ENCODE measurements at regions not wholly inside any gene's neighbourhood (a gene's known extent, or its start where the extent isn't known, plus 50 kb on each side); places are given as distances from the start of the nearest gene placed in this dataset.

DNA sequence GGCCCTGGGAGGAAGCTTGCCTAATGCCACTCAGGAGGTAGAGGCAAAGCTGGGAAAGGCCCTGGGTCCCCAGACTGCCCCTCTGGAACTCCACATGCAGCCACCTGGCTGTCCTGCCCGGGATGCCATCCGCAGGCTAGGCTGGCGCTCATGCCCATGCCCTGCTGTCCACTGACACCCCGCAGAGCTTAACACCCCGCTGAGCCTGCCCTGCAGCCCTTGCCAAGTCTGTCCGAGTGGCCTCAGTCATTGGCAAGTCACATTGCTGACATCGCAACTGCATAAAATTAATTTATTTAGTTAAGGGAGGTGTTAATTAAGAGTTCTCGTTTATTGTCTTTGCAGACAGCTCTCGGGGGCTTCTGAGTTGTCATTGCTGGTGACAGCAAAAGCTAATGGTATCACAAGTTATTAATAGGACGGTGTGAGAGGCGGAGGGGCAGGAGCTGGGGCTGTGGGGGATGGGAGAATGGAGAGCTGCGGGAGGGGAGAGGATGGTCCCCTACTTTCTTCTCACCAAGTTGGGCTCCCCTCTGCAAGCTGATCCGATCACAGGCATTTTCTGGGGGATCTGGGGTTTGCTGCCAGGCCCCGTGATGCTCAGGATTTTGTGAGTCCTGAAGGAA is 55.6 kb upstream of the PCBD1 start:
- no peaks in the 10 kb centered on the region for H3K9me3 Mint-ChIP-seq
- peaks cover 20% of the 10 kb centered on the region for H3K27me3 Mint-ChIP-seq (ENCODE audit: low read depth)
- H3K4me3 Mint-ChIP-seq: no peak overlapping the region
- no peaks in the 10 kb centered on the region for H3K36me3 Mint-ChIP-seq (ENCODE audit: low read depth)
- no peak overlapping the region for H3K27ac Mint-ChIP-seq
- TF ChIP-seq, protein P1, sequence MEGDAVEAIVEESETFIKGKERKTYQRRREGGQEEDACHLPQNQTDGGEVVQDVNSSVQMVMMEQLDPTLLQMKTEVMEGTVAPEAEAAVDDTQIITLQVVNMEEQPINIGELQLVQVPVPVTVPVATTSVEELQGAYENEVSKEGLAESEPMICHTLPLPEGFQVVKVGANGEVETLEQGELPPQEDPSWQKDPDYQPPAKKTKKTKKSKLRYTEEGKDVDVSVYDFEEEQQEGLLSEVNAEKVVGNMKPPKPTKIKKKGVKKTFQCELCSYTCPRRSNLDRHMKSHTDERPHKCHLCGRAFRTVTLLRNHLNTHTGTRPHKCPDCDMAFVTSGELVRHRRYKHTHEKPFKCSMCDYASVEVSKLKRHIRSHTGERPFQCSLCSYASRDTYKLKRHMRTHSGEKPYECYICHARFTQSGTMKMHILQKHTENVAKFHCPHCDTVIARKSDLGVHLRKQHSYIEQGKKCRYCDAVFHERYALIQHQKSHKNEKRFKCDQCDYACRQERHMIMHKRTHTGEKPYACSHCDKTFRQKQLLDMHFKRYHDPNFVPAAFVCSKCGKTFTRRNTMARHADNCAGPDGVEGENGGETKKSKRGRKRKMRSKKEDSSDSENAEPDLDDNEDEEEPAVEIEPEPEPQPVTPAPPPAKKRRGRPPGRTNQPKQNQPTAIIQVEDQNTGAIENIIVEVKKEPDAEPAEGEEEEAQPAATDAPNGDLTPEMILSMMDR (IDR thresholded peaks at IDR 0.05; ENCODE audit: unreplicated experiment in 3 of 3): no peak
- H3K4me1 Mint-ChIP-seq: peaks cover 26% of the 10 kb centered on the region

DNA sequence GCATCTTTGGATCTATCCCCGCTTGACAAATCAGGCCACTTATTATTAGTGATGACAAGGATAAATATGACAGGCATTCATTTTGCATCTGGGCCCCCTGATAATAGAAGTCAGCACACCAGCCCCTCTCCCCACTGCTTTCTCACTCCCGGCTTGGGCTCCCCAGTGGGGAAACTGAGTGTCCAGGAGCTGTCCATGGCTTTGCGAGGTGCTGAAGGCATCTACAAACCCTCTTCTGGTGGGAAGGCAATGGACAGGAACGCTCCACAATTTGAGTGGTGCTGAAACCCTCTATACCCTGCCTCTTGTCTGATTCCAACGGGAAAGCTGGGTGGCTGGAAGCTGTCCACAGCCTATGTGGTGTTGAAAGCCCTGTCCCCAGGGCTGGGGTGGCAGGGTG is 61.7 kb upstream of the PCBD1 start:
- Mint-ChIP-seq H3K27me3 (ENCODE audit: low read depth) (peaks cover 33% of the 10 kb centered on the region), H3K4me3 (no peak overlapping the region), H3K27ac (no peak overlapping the region), H3K4me1 (no peaks in the 10 kb centered on the region), H3K9me3 (no peaks in the 10 kb centered on the region), H3K36me3 (ENCODE audit: low read depth) (no peaks in the 10 kb centered on the region)
- TF ChIP-seq, protein P1 (IDR thresholded peaks at IDR 0.05; ENCODE audit: unreplicated experiment in 3 of 3): no peak

DNA sequence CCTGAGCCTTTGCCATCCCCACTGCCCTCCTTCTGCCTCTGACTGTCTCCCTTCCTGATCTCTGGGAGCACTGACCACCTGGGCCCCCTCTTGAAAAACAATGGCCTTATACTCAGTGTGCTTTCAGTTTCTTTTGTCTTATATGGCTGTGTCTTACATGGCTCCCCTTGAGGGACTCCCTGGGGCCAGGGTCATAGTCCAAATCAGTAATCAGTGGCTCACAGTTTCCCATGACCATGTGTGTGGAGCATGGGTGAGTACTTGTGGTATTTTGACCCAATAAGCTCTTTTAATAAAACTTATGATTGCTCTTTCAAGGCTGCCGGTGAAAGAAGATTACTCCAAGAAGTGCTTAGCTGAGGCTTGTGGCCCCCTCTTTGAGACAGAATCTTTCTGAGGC is 62.4 kb upstream of the PCBD1 start:
- no peaks in the 10 kb centered on the region for H3K36me3 Mint-ChIP-seq (ENCODE audit: low read depth)
- H3K27ac Mint-ChIP-seq: no peak overlapping the region
- TF ChIP-seq, protein P1 (IDR thresholded peaks at IDR 0.05; ENCODE audit: unreplicated experiment in 3 of 3): no peak
- H3K4me3 Mint-ChIP-seq: no peak overlapping the region
- H3K9me3 Mint-ChIP-seq: no peaks in the 10 kb centered on the region
- no peaks in the 10 kb centered on the region for H3K4me1 Mint-ChIP-seq
- peaks cover 36% of the 10 kb centered on the region for H3K27me3 Mint-ChIP-seq (ENCODE audit: low read depth)

DNA sequence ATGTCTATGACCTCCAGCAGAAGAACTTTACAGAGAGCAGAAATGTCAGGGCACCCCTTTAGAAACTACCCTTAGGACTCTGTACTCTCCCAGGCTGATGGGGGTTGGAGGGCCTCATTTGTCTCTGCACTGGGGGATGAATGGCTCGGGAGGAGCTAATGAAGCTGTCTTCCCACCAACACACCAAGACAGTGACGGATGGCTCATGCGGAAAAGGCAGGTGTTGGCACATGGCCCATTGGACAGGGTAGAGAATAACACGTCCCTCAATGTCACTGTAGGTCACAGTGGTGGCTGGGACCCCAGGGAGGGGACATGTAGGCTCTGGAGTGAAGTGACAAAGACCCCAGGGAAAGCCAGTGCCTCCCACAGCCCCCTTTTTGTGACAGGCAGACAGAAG is 64.0 kb upstream of the PCBD1 start:
- Mint-ChIP-seq H3K4me1 (no peaks in the 10 kb centered on the region), H3K36me3 (ENCODE audit: low read depth) (no peaks in the 10 kb centered on the region), H3K9me3 (no peaks in the 10 kb centered on the region), H3K27me3 (ENCODE audit: low read depth) (peaks cover 39% of the 10 kb centered on the region), H3K4me3 (no peak overlapping the region), H3K27ac (no peak overlapping the region)
- TF ChIP-seq, protein P1 (IDR thresholded peaks at IDR 0.05; ENCODE audit: unreplicated experiment in 3 of 3): no peak

DNA sequence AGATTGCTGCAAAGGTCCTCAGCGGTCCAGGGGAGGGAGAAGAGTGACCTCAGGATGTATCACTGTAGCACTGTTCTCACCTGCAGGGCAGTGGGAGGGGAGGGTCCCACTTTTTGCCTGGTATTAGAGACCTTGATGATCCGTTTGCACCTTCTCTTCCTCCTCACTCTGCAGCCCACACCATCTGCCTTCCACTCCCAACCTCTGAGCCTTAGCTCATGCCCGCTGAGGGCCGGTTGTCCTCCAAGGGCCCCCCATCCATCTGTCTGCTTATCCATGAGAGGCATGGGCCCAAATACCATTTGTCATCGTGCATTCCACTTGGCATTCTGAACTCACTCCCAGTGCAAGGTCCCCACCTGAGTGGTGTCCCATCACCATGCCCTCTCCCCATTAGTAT is 64.6 kb upstream of the PCBD1 start:
- no peaks in the 10 kb centered on the region for H3K36me3 Mint-ChIP-seq (ENCODE audit: low read depth)
- TF ChIP-seq, protein P1 (IDR thresholded peaks at IDR 0.05; ENCODE audit: unreplicated experiment in 3 of 3): no peak
- H3K27ac Mint-ChIP-seq: no peak overlapping the region
- H3K4me1 Mint-ChIP-seq: no peaks in the 10 kb centered on the region
- H3K9me3 Mint-ChIP-seq: no peaks in the 10 kb centered on the region
- peaks cover 39% of the 10 kb centered on the region for H3K27me3 Mint-ChIP-seq (ENCODE audit: low read depth)
- no peak overlapping the region for H3K4me3 Mint-ChIP-seq
